Right atrium auricular region (tissue), 2 donors: ENCODE measurements at regions not wholly inside any gene's neighbourhood (a gene's known extent, or its start where the extent isn't known, plus 50 kb on each side); places are given as distances from the start of the nearest gene placed in this dataset.
A peak's percentile ranks its signal among the peaks of the same experiment; 100 is the strongest.

Source experiments
- DNase-seq: peaks from one replicate; pipeline ENCODE4 v3.0.0-alpha.2; 2019; ENCODE audit warnings: low spot score
- H3K27ac ChIP-seq, 2 donors: fragments of 200-600 bp; sonication (generic); 1 replicate in 1 of 2; 2 replicates in 1 of 2; pipeline ENCODE4 v1.5.1; 2016 to 2019
- H3K27me3 ChIP-seq, 2 donors: fragments of 200-600 bp; sonication (generic); one replicate each; pipeline versions ENCODE4 v1.5.1 to v1.6.0; 2017 to 2019
- H3K36me3 ChIP-seq: fragments of 200-600 bp; sonication (generic); one replicate; pipeline ENCODE4 v1.5.1; 2016
- H3K4me1 ChIP-seq, 2 donors: fragments of 200-600 bp; sonication (generic); one replicate each; pipeline versions ENCODE4 v1.5.1 to v1.6.0; 2017 to 2019
- H3K4me3 ChIP-seq, 2 donors: fragments of 200-600 bp; sonication (generic); 1 replicate in 1 of 2; 2 replicates in 1 of 2; pipeline ENCODE4 v1.5.1; 2017 to 2019; ENCODE audit warnings: mild to moderate bottlenecking in 1 of 2, moderate library complexity in 1 of 2
- H3K9me3 ChIP-seq, 2 donors: fragments of 200-600 bp; sonication (generic); one replicate each; pipeline ENCODE4 v1.5.1; 2019
- TF ChIP-seq, protein P1 (sequence below), 2 donors: fragments of 200-600 bp; sonication (generic); IDR thresholded peaks; one replicate each; pipeline ENCODE4 v1.5.1; 2019; ENCODE audit warnings: antibody characterized with exemption in 2 of 2

DNA sequence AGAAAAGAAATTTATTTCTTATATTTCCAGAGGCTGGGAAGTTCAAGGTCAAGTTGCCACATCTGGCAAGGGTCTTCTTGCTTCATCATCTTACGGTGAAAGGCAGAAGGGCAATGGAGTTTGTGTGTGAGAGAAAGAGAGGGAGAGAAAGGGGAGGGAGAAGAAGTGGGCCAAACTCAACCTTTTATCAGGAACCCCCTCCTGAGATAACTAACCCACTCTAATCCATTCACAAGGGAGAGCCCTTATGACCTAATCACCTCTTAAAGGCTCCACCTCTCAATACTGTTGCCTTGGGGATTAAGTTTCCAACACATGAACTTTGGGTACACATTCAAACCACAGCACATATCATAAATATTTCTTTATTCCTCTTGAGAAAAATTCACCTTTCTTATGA is 203.3 kb upstream of the FAM241A start:
- Histone ChIP-seq H3K27ac (no peak overlapping the region), H3K4me1 (no peaks in the 10 kb centered on the region)

DNA sequence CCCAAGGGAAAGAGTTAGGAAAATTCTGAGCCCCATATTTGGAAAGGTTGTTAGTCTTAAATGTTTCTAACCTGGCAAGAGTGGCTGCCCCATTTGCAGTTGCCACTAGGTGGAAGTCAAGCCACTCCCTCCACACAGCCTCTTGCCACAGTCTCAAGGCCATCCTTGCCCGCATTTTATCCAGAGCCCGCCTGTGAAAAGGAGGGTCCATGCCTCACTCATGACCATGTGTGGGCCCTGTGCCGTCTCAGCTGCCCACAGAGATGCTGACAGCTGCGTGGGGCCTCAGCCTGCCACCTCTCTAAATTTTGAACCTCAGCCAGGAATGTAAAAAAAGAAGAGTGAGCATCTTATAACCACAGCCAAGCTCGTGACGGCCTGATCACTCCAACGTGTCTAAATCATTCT is 201.5 kb upstream of the FAM241A start:
- Histone ChIP-seq H3K36me3 (no peaks in the 10 kb centered on the region), H3K9me3 (no peaks in the 10 kb centered on the region), H3K27ac (peak overlapping the region in 1 of 2 donors; percentile 20), H3K27me3 (no peaks in the 10 kb centered on the region), H3K4me1 (no peaks in the 10 kb centered on the region), H3K4me3 (no peak overlapping the region)
- TF ChIP-seq, protein P1, sequence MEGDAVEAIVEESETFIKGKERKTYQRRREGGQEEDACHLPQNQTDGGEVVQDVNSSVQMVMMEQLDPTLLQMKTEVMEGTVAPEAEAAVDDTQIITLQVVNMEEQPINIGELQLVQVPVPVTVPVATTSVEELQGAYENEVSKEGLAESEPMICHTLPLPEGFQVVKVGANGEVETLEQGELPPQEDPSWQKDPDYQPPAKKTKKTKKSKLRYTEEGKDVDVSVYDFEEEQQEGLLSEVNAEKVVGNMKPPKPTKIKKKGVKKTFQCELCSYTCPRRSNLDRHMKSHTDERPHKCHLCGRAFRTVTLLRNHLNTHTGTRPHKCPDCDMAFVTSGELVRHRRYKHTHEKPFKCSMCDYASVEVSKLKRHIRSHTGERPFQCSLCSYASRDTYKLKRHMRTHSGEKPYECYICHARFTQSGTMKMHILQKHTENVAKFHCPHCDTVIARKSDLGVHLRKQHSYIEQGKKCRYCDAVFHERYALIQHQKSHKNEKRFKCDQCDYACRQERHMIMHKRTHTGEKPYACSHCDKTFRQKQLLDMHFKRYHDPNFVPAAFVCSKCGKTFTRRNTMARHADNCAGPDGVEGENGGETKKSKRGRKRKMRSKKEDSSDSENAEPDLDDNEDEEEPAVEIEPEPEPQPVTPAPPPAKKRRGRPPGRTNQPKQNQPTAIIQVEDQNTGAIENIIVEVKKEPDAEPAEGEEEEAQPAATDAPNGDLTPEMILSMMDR (IDR thresholded peaks at IDR 0.05): peak in 1 of 2 donors; percentile 53
- peak; percentile 60 for DNase-seq

More for the DNA sequence above, 203.3 kb upstream of the FAM241A start:
- TF ChIP-seq, protein P1 (IDR thresholded peaks at IDR 0.05): no peak
- H3K27me3 ChIP-seq: no peaks in the 10 kb centered on the region
- H3K4me3 ChIP-seq: no peak overlapping the region
- no peaks in the 10 kb centered on the region for H3K36me3 ChIP-seq
- H3K9me3 ChIP-seq: no peaks in the 10 kb centered on the region
- no peak for DNase-seq

DNA sequence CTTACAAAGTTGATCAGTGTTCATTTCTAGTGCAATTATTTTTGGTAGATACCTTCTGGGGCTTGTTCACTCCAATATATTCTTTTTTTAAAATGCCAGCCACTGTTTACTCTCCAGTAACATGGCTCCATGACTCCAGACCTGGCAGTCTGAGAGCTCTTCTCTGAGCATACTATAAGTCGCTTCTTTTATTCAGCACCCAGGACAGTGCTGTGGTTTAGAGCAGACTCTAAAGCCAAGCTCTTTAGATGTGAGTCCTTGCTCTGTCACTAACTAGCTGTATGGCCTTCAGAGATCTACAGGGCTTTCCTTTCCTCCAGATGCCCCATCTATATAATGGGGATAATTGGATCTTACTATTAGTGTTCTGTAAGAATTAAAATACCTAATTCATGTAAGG is 200.2 kb upstream of the FAM241A start:
- Histone ChIP-seq H3K4me3 (no peak overlapping the region), H3K4me1 (no peaks in the 10 kb centered on the region), H3K27ac (no peak overlapping the region), H3K9me3 (no peaks in the 10 kb centered on the region), H3K36me3 (no peaks in the 10 kb centered on the region), H3K27me3 (no peaks in the 10 kb centered on the region)
- TF ChIP-seq, protein P1 (IDR thresholded peaks at IDR 0.05): no peak
- DNase-seq: no peak

DNA sequence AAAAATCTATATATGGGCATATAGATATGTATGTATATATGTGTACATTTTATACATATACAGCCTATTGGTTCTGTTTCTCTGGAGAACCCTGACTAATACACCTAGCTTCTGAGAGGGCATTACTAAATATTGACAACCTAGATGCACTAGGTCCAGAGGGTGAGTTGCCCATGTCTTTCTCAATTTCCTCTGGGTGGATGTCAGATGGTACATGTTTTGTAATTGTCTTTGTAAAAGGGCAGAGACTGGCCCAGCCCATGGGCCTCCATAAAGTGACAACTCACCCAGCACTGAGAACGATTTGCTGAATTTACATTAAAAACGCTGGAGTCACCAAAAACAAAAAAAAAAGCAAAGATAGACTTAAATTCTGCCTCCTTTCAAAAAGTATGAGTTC is 198.5 kb upstream of the FAM241A start:
- no peak for DNase-seq
- H3K27ac ChIP-seq: no peak overlapping the region
- TF ChIP-seq, protein P1 (IDR thresholded peaks at IDR 0.05): no peak
- H3K27me3 ChIP-seq: no peaks in the 10 kb centered on the region
- H3K4me1 ChIP-seq: no peaks in the 10 kb centered on the region
- H3K9me3 ChIP-seq: peaks cover 0 to 5% of the 10 kb centered on the region in 2 donors
- no peaks in the 10 kb centered on the region for H3K36me3 ChIP-seq
- H3K4me3 ChIP-seq: no peak overlapping the region

DNA sequence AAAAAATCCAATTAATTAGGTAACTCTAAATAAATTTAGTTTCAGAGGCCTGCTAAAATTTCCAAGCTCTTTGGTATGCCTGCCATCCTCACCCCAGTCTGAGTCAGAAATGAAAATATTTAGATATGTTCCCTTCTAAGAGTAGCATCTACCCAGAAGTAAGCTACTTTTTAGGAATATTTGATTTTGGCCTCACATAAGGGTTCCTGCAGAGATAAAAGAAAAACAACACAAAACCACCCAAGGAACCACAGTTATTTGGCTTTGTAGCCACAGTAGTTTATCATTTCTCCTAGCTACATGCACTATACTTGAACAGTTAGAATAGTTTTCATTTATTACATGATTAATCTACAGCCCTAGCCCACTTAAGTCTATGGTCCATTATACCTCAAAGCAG is 192.6 kb upstream of the FAM241A start:
- H3K27me3 ChIP-seq: no peaks in the 10 kb centered on the region
- TF ChIP-seq, protein P1 (IDR thresholded peaks at IDR 0.05): no peak
- H3K36me3 ChIP-seq: no peaks in the 10 kb centered on the region
- DNase-seq: no peak
- no peaks in the 10 kb centered on the region for H3K4me1 ChIP-seq
- peaks cover 0 to 5% of the 10 kb centered on the region in 2 donors for H3K9me3 ChIP-seq
- H3K4me3 ChIP-seq: no peak overlapping the region
- H3K27ac ChIP-seq: no peak overlapping the region

DNA sequence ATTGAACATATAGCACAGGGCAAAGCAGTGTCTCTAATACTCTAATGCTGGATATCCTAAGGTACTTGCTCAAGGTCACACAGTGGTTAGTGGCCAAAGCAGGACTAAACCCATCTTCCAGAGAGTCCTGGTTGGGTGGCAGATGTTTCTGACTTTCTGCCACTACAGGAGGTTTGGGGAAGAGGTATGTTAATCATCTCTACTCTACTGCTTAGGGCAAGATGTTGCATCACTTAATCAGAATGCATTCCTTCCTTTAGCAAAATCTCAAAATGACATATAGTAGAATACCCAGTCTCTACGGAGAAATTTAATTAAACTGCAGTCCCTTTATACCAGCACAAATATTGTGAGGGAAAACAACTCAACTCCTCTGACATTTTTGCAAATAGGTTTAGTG is 190.7 kb upstream of the FAM241A start:
- H3K4me3 ChIP-seq: no peak overlapping the region
- no peaks in the 10 kb centered on the region for H3K4me1 ChIP-seq
- TF ChIP-seq, protein P1 (IDR thresholded peaks at IDR 0.05): no peak
- H3K9me3 ChIP-seq: peaks cover 0 to 5% of the 10 kb centered on the region in 2 donors
- no peak for DNase-seq
- H3K36me3 ChIP-seq: no peaks in the 10 kb centered on the region
- H3K27me3 ChIP-seq: no peaks in the 10 kb centered on the region
- no peak overlapping the region for H3K27ac ChIP-seq
